K562 (cell line): ENCODE measurements at regions not wholly inside any gene's neighbourhood (a gene's known extent, or its start where the extent isn't known, plus 50 kb on each side); places are given as distances from the start of the nearest gene placed in this dataset.

ENCODE experiments used
- CCNT2 ChIP-seq: IDR thresholded peaks from 2 replicates; pipeline ENCODE4 v1.6.1; 2011; ENCODE audit warnings: borderline replicate concordance, low read depth, mild to moderate bottlenecking, moderate library complexity, mixed read lengths, low read length; ENCODE audit not compliant: insufficient read length; ENCODE audit errors: extremely low read depth
- EP400 ChIP-seq: fragments of 450-650 bp; IDR thresholded peaks from 2 replicates; pipeline ENCODE4 v1.6.1; 2017; ENCODE audit warnings: antibody characterized with exemption, mild to moderate bottlenecking, moderate library complexity
- JUND ChIP-seq, 2 experiments: IDR thresholded peaks; 2 replicates in 1 of 2; 3 replicates in 1 of 2; pipeline ENCODE4 v1.6.1; 2011; ENCODE audit warnings: borderline replicate concordance in 2 of 2, low read depth in 2 of 2, low read length in 2 of 2, improper control_type of control experiment in 1 of 2, missing biosample characterization in 1 of 2, missing genetic modification characterization in 1 of 2, missing genetic modification reagents in 1 of 2
- RBM14 ChIP-seq: fragments of 200-400 bp; formaldehyde crosslinking; IDR thresholded peaks from 2 replicates; pipeline ENCODE4 v1.6.1; 2018; ENCODE audit warnings: low read depth, mild to moderate bottlenecking, low read length, moderate library complexity, borderline replicate concordance; ENCODE audit not compliant: insufficient read depth
- SIX5 ChIP-seq, 2 experiments: IDR thresholded peaks; 2 replicates each; pipeline ENCODE4 v1.6.1; 2011; ENCODE audit warnings: low read length in 2 of 2, borderline replicate concordance in 1 of 2, low read depth in 1 of 2, mild to moderate bottlenecking in 1 of 2, moderate library complexity in 1 of 2; ENCODE audit not compliant: insufficient read depth in 1 of 2
- TCF7 ChIP-seq: sonication (generic); IDR thresholded peaks from 2 replicates; pipeline ENCODE4 v1.6.1; 2016; ENCODE audit warnings: antibody characterized with exemption, borderline replicate concordance
- UBTF ChIP-seq, 2 experiments: IDR thresholded peaks; 2 replicates each; pipeline ENCODE4 v1.6.1; 2012; ENCODE audit warnings: improper control_type of control experiment in 2 of 2, low read depth in 2 of 2, low read length in 2 of 2, borderline replicate concordance in 1 of 2
- TF ChIP-seq, protein P1 (sequence below), 2 experiments: fragments of 450-650 bp; formaldehyde crosslinking in 1 of 2; IDR thresholded peaks; 2 replicates each; pipeline versions ENCODE4 v1.4.0 to v1.6.1; 2014 to 2020; ENCODE audit warnings: mild to moderate bottlenecking in 2 of 2, borderline replicate concordance in 1 of 2, low read depth in 1 of 2

DNA sequence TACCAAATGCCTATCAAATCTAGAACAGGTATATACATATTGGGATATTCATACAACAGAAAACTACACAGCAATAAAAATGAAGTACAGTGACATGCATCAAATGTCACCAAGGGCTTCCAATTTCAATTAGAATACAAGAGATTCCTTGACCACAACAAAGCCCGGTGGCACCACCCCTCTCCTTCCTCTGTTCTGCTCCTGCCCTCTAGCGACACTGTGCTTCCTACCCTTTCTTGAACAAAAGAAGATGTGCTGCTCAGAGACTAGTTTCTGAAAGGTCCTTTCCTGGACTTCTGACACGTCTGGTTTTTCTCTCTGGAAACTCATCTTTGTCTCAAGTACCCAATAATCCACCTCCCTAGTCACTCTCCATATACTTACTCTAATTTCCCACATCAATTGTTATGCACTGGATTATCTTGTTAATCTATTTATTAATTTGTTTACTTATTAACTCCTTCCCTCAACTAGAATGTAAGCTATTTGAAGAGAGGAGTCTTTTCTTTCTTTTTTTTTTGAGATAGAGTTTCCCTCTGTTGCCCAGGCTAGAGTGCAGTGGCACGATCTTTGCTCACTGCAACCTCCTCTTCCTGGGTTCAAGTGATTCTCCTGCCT, 70.4 kb upstream of the CTSV start (continued):
- TF ChIP-seq, protein P1, sequence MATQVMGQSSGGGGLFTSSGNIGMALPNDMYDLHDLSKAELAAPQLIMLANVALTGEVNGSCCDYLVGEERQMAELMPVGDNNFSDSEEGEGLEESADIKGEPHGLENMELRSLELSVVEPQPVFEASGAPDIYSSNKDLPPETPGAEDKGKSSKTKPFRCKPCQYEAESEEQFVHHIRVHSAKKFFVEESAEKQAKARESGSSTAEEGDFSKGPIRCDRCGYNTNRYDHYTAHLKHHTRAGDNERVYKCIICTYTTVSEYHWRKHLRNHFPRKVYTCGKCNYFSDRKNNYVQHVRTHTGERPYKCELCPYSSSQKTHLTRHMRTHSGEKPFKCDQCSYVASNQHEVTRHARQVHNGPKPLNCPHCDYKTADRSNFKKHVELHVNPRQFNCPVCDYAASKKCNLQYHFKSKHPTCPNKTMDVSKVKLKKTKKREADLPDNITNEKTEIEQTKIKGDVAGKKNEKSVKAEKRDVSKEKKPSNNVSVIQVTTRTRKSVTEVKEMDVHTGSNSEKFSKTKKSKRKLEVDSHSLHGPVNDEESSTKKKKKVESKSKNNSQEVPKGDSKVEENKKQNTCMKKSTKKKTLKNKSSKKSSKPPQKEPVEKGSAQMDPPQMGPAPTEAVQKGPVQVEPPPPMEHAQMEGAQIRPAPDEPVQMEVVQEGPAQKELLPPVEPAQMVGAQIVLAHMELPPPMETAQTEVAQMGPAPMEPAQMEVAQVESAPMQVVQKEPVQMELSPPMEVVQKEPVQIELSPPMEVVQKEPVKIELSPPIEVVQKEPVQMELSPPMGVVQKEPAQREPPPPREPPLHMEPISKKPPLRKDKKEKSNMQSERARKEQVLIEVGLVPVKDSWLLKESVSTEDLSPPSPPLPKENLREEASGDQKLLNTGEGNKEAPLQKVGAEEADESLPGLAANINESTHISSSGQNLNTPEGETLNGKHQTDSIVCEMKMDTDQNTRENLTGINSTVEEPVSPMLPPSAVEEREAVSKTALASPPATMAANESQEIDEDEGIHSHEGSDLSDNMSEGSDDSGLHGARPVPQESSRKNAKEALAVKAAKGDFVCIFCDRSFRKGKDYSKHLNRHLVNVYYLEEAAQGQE (IDR thresholded peaks at IDR 0.05; ENCODE audit: borderline replicate concordance): peak; percentile 71; the same call in 1 of the 2 replicates
- TF ChIP-seq, protein P1 (CRISPR knock-in tag; IDR thresholded peaks at IDR 0.05; ENCODE audit: low read depth): no peak
- TF ChIP-seq SIX5 (IDR thresholded peaks at IDR 0.05; ENCODE audit: borderline replicate concordance in 1 of 2, insufficient read depth in 1 of 2, low read depth in 1 of 2, low read length in 2 of 2) (no peak), TCF7 (0 out of 2 replicates have a peak, but pooled peaks have one; percentile 43), UBTF (IDR thresholded peaks at IDR 0.05; ENCODE audit: borderline replicate concordance in 1 of 2, low read depth in 2 of 2, low read length in 2 of 2) (no peak), RBM14 (no peak), EP400 (no peak), CCNT2 (no peak), JUND (IDR thresholded peaks at IDR 0.05; ENCODE audit: borderline replicate concordance, low read depth, low read length) (0 out of 2 replicates have a peak, but pooled peaks have one; percentile 7), JUND (tag; IDR thresholded peaks at IDR 0.05; ENCODE audit: borderline replicate concordance, low read depth, low read length) (no peak)
